Vagina (tissue), 2 donors: ENCODE measurements at regions not wholly inside any gene's neighbourhood (a gene's known extent, or its start where the extent isn't known, plus 50 kb on each side); places are given as distances from the start of the nearest gene placed in this dataset.

ENCODE experiments used
- DNase-seq, 2 donors: peaks; one replicate each; pipeline ENCODE4 v3.0.0-alpha.2; 2017; ENCODE audit errors: extremely low spot score in 2 of 2
- H3K27ac ChIP-seq: fragments of 200-600 bp; sonication (generic); one replicate; pipeline ENCODE4 v1.5.1; 2019
- H3K27me3 ChIP-seq: fragments of 200-600 bp; sonication (generic); one replicate; pipeline ENCODE4 v1.5.1; 2019
- H3K36me3 ChIP-seq, 2 donors: fragments of 200-600 bp; sonication (generic); one replicate each; pipeline ENCODE4 v1.5.1; 2017 to 2019
- H3K4me1 ChIP-seq: fragments of 200-600 bp; sonication (generic); one replicate; pipeline ENCODE4 v1.5.1; 2019
- H3K4me3 ChIP-seq, 2 donors: fragments of 200-600 bp; sonication (generic); 1 replicate in 1 of 2; 2 replicates in 1 of 2; pipeline ENCODE4 v1.5.1; 2016 to 2019
- H3K9me3 ChIP-seq: fragments of 200-600 bp; sonication (generic); one replicate; pipeline ENCODE4 v1.5.1; 2019
- POLR2A ChIP-seq, 2 donors: fragments of 450-650 bp; IDR thresholded peaks; one replicate each; pipeline ENCODE4 v1.6.1; 2017; ENCODE audit warnings: antibody characterized with exemption in 2 of 2, mild to moderate bottlenecking in 2 of 2, moderate library complexity in 2 of 2
- POLR2AphosphoS5 ChIP-seq, 2 donors: sonication (generic); formaldehyde crosslinking; IDR thresholded peaks; one replicate each; pipeline ENCODE4 v1.9.0; 2017; ENCODE audit warnings: antibody characterized with exemption in 2 of 2, mild to moderate bottlenecking in 2 of 2, low read depth in 1 of 2; ENCODE audit not compliant: insufficient read depth in 1 of 2
- intact Hi-C: fragments of 100-400 bp; cut with DNase I; formaldehyde crosslinking; loops from one replicate; pipeline ENCODE4 v1.15.1; 2023
- TF ChIP-seq, protein P1 (sequence below), 3 experiments: fragments of 450-650 bp in 2 of 3; fragments of 200-600 bp in 1 of 3; sonication (generic) in 1 of 3; IDR thresholded peaks; one replicate each; pipeline ENCODE4 v1.5.1; 2017 to 2019; ENCODE audit warnings: antibody characterized with exemption in 3 of 3, mild to moderate bottlenecking in 2 of 3, moderate library complexity in 2 of 3

DNA sequence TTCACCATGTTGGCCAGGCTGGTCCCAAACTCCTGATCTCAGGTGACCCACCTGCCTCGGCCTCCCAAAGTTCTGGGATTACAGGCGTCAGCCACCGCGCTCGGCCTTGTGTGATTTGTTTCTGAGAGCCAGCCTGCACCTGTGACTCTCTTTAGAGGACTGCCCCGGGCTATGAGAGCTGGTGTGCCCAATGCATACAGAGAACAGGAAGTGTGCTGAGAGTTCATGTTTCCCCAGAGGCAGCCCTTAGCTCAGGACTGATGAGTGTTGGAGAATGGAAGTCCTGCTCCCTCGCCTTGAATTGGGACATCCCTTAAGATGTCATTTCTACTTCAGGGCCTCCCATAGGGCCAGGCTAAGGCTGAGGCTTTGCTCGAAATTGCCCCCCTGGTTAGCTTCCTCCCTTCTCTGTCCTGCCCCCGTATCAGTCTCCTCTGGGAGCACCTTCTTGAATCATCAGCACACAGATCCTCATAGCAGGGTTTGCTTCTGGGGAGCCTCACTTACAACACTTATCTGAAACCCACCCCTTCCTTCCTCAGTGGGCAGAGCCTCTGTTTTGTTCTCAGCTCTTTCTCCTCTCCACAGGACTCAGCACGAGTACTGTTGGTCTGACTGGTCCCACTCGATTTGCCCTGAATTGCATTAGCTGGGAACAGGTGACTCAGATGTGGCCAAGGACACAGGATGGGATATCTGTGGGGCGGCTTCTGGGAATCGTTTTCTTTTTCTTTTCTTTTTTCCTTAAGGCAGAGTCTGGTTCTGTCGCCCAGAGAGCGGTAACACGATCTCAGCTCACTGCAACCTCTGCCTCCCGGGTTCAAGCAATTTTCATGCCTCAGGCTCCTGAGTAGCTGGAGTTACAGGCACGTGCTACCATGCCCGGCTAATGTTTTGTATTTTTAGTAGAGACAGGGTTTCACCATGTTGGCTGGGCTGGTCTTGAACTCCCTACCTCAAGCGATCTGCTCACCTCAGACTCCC is 80.1 kb downstream of the UBIAD1 start:
- Histone ChIP-seq H3K27me3 (no peaks in the 10 kb centered on the region), H3K4me3 (no peak overlapping the region), H3K4me1 (peaks cover 7% of the 10 kb centered on the region), H3K36me3 (no peaks in the 10 kb centered on the region), H3K27ac (no peak overlapping the region), H3K9me3 (no peaks in the 10 kb centered on the region)
- DNase-seq, result no peak
- TF ChIP-seq POLR2AphosphoS5 (IDR thresholded peaks at IDR 0.05; ENCODE audit: insufficient read depth in 1 of 2, low read depth in 1 of 2), result no peak
- TF ChIP-seq, protein P1, sequence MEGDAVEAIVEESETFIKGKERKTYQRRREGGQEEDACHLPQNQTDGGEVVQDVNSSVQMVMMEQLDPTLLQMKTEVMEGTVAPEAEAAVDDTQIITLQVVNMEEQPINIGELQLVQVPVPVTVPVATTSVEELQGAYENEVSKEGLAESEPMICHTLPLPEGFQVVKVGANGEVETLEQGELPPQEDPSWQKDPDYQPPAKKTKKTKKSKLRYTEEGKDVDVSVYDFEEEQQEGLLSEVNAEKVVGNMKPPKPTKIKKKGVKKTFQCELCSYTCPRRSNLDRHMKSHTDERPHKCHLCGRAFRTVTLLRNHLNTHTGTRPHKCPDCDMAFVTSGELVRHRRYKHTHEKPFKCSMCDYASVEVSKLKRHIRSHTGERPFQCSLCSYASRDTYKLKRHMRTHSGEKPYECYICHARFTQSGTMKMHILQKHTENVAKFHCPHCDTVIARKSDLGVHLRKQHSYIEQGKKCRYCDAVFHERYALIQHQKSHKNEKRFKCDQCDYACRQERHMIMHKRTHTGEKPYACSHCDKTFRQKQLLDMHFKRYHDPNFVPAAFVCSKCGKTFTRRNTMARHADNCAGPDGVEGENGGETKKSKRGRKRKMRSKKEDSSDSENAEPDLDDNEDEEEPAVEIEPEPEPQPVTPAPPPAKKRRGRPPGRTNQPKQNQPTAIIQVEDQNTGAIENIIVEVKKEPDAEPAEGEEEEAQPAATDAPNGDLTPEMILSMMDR (IDR thresholded peaks at IDR 0.05), result no peak
- no peak for TF ChIP-seq POLR2A (IDR thresholded peaks at IDR 0.05)
- intact Hi-C loops, result no loop called here

DNA sequence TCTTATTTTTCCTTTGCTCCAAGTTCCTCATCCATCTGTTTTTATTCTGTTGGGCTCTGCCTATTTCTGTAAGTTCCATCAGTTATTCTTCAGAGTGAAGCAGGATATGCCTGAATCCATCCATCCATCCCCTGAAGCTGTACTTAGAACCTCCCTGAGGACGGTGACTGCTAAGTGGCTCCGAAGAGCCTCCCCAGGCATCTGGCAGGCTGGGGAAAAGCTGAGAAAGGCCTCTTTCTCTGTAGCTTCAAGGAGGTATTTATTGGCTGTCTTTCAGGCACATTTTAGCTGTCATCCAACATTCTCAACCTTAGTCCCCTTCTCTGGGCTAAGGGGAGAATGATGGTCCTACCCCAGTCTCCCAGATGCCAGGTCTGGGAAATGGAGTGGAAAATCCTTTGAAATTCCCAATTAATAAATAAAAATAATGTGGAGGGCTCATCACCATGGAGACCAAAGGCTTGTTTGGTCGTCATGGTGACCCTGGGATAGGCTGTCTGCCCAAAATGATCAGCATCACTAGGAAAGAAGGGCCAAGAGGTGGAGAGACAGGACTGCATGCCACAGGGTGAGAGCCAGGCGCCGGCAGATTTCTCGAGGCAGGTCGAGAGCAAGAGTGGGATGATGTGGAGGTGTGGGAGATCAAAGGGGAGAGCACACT is 82.0 kb downstream of the UBIAD1 start:
- DNase-seq, result no peak
- H3K4me1 ChIP-seq, result peaks cover 7% of the 10 kb centered on the region
- H3K4me3 ChIP-seq, result no peak overlapping the region
- intact Hi-C loops, result no loop called here
- TF ChIP-seq POLR2A (IDR thresholded peaks at IDR 0.05), result no peak
- TF ChIP-seq, protein P1 (IDR thresholded peaks at IDR 0.05), result no peak
- no peak for TF ChIP-seq POLR2AphosphoS5 (IDR thresholded peaks at IDR 0.05; ENCODE audit: insufficient read depth in 1 of 2, low read depth in 1 of 2)
- H3K36me3 ChIP-seq, result no peaks in the 10 kb centered on the region
- H3K27ac ChIP-seq, result no peak overlapping the region
- no peaks in the 10 kb centered on the region for H3K27me3 ChIP-seq
- no peaks in the 10 kb centered on the region for H3K9me3 ChIP-seq

GRCh38 chr1:11355559-11356475 is 82.8 kb downstream of the UBIAD1 start:
- DNase-seq, result no peak
- H3K27me3 ChIP-seq, result no peaks in the 10 kb centered on the region
- no peaks in the 10 kb centered on the region for H3K9me3 ChIP-seq
- no peak overlapping the region for H3K4me3 ChIP-seq
- H3K4me1 ChIP-seq, result peaks cover 7% of the 10 kb centered on the region
- TF ChIP-seq POLR2AphosphoS5 (IDR thresholded peaks at IDR 0.05; ENCODE audit: insufficient read depth in 1 of 2, low read depth in 1 of 2) (no peak), POLR2A (IDR thresholded peaks at IDR 0.05) (no peak)
- TF ChIP-seq, protein P1 (IDR thresholded peaks at IDR 0.05), result no peak
- intact Hi-C loops, result no loop called here
- no peak overlapping the region for H3K27ac ChIP-seq
- H3K36me3 ChIP-seq, result no peaks in the 10 kb centered on the region

DNA sequence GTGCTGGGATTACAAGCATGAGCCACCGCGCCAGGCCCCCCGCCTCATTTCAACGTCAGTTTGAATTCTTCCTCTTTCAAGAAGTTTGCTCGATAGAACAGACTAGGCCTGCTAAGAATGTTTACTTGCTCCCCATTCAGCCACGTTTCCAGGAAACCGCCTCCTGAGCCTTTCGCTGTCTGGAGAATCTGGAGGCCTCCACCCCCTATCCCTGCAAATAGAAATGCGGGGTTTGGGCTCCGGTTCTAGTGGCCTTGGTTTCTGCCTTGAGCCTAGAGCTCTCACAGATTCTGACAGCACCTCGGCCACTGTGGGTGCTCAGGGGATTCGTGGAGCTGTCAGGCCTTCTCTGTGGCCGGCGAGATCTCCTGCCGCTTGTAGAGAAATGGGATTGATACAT is 84.3 kb downstream of the UBIAD1 start:
- Histone ChIP-seq H3K27ac (no peak overlapping the region), H3K4me1 (peaks cover 7% of the 10 kb centered on the region), H3K36me3 (no peaks in the 10 kb centered on the region), H3K9me3 (no peaks in the 10 kb centered on the region), H3K4me3 (no peak overlapping the region), H3K27me3 (no peaks in the 10 kb centered on the region)
- DNase-seq, result no peak
- no peak for TF ChIP-seq POLR2AphosphoS5 (IDR thresholded peaks at IDR 0.05; ENCODE audit: insufficient read depth in 1 of 2, low read depth in 1 of 2)
- no peak for TF ChIP-seq POLR2A (IDR thresholded peaks at IDR 0.05)
- TF ChIP-seq, protein P1 (IDR thresholded peaks at IDR 0.05), result no peak
- intact Hi-C loops, result no loop called here
